ENCODE measurements at regions not wholly inside any gene's neighbourhood (a gene's known extent, or its start where the extent isn't known, plus 50 kb on each side); places are given as distances from the start of the nearest gene placed in this dataset.

- H3K4me3 ChIP-seq = no peak overlapping the region
- H3K27ac ChIP-seq = no peak overlapping the region
Measured at GRCh38 chr2:64369706-64370105, 84.3 kb upstream of the LGALSL start.

GRCh38 chr2:64371727-64372126 is 82.2 kb upstream of the LGALSL start:
- no peak overlapping the region for H3K27ac ChIP-seq

More at GRCh38 chr2:64369706-64370105, 84.3 kb upstream of the LGALSL start:
- no peak for TF ChIP-seq EZH2 (IDR thresholded peaks at IDR 0.05)
- H3K9me3 ChIP-seq (ENCODE audit: low read depth, low read length) = no peaks in the 10 kb centered on the region
- H3K9ac ChIP-seq (ENCODE audit: insufficient read length) = no peak overlapping the region
- H3K36me3 ChIP-seq (ENCODE audit: insufficient read depth, low read length) = no peaks in the 10 kb centered on the region
- no peak for DNase-seq (ENCODE audit: low read depth, low spot score)

GRCh38 chr2:64374686-64375085 is 79.3 kb upstream of the LGALSL start:
- Histone ChIP-seq H3K4me3 (no peak overlapping the region), H3K36me3 (ENCODE audit: insufficient read depth, low read length) (no peaks in the 10 kb centered on the region), H3K9ac (ENCODE audit: insufficient read length) (no peak overlapping the region), H3K9me3 (ENCODE audit: low read depth, low read length) (no peaks in the 10 kb centered on the region), H3K27ac (no peak overlapping the region)
- DNase-seq (ENCODE audit: low read depth, low spot score) = no peak
- no peak for TF ChIP-seq EZH2 (IDR thresholded peaks at IDR 0.05)
- no peak for TF ChIP-seq POLR2AphosphoS5 (IDR thresholded peaks at IDR 0.05; ENCODE audit: borderline replicate concordance, low read depth, low read length)
- no peak for TF ChIP-seq FOXP2 (optimal IDR thresholded peaks at IDR 0.05; ENCODE audit: control extremely low read depth, extremely low read length, insufficient read depth)

More at GRCh38 chr2:64371727-64372126, 82.2 kb upstream of the LGALSL start:
- DNase-seq (ENCODE audit: low read depth, low spot score) = no peak
- no peak for TF ChIP-seq FOXP2 (optimal IDR thresholded peaks at IDR 0.05; ENCODE audit: control extremely low read depth, extremely low read length, insufficient read depth)
- TF ChIP-seq EZH2 (IDR thresholded peaks at IDR 0.05) = no peak
- TF ChIP-seq POLR2AphosphoS5 (IDR thresholded peaks at IDR 0.05; ENCODE audit: borderline replicate concordance, low read depth, low read length) = no peak
- Histone ChIP-seq H3K9ac (ENCODE audit: insufficient read length) (no peak overlapping the region), H3K9me3 (ENCODE audit: low read depth, low read length) (no peaks in the 10 kb centered on the region), H3K4me3 (no peak overlapping the region), H3K36me3 (ENCODE audit: insufficient read depth, low read length) (no peaks in the 10 kb centered on the region)

GRCh38 chr2:64376926-64377325 is 77.0 kb upstream of the LGALSL start:
- Histone ChIP-seq H3K9ac (ENCODE audit: insufficient read length) (no peak overlapping the region), H3K27ac (no peak overlapping the region), H3K9me3 (ENCODE audit: low read depth, low read length) (no peaks in the 10 kb centered on the region), H3K4me3 (no peak overlapping the region), H3K36me3 (ENCODE audit: insufficient read depth, low read length) (no peaks in the 10 kb centered on the region)
- TF ChIP-seq EZH2 (IDR thresholded peaks at IDR 0.05) = no peak
- TF ChIP-seq FOXP2 (optimal IDR thresholded peaks at IDR 0.05; ENCODE audit: control extremely low read depth, extremely low read length, insufficient read depth) = no peak
- no peak for TF ChIP-seq POLR2AphosphoS5 (IDR thresholded peaks at IDR 0.05; ENCODE audit: borderline replicate concordance, low read depth, low read length)
- no peak for DNase-seq (ENCODE audit: low read depth, low spot score)

GRCh38 chr2:64379186-64379585 is 74.8 kb upstream of the LGALSL start:
- Histone ChIP-seq H3K36me3 (ENCODE audit: insufficient read depth, low read length) (no peaks in the 10 kb centered on the region), H3K9ac (ENCODE audit: insufficient read length) (no peak overlapping the region), H3K4me3 (no peak overlapping the region), H3K27ac (no peak overlapping the region), H3K9me3 (ENCODE audit: low read depth, low read length) (no peaks in the 10 kb centered on the region)
- TF ChIP-seq POLR2AphosphoS5 (IDR thresholded peaks at IDR 0.05; ENCODE audit: borderline replicate concordance, low read depth, low read length) (no peak), EZH2 (IDR thresholded peaks at IDR 0.05) (no peak), FOXP2 (optimal IDR thresholded peaks at IDR 0.05; ENCODE audit: control extremely low read depth, extremely low read length, insufficient read depth) (no peak)
- DNase-seq (ENCODE audit: low read depth, low spot score) = no peak

- H3K9me3 ChIP-seq (ENCODE audit: low read depth, low read length) = no peaks in the 10 kb centered on the region
- no peak overlapping the region for H3K9ac ChIP-seq (ENCODE audit: insufficient read length)
- H3K4me3 ChIP-seq = no peak overlapping the region
- DNase-seq (ENCODE audit: low read depth, low spot score) = no peak
- TF ChIP-seq FOXP2 (optimal IDR thresholded peaks at IDR 0.05; ENCODE audit: control extremely low read depth, extremely low read length, insufficient read depth) = no peak
- no peak for TF ChIP-seq EZH2 (IDR thresholded peaks at IDR 0.05)
- no peak for TF ChIP-seq POLR2AphosphoS5 (IDR thresholded peaks at IDR 0.05; ENCODE audit: borderline replicate concordance, low read depth, low read length)
- no peak overlapping the region for H3K27ac ChIP-seq
- no peaks in the 10 kb centered on the region for H3K36me3 ChIP-seq (ENCODE audit: insufficient read depth, low read length)
Measured at GRCh38 chr2:64380853-64381527, 73.0 kb upstream of the LGALSL start.

GRCh38 chr2:64383016-64383591 is 70.9 kb upstream of the LGALSL start:
- H3K9me3 ChIP-seq (ENCODE audit: low read depth, low read length) = no peaks in the 10 kb centered on the region
- H3K9ac ChIP-seq (ENCODE audit: insufficient read length) = no peak overlapping the region
- no peak overlapping the region for H3K4me3 ChIP-seq
- TF ChIP-seq FOXP2 (optimal IDR thresholded peaks at IDR 0.05; ENCODE audit: control extremely low read depth, extremely low read length, insufficient read depth) (no peak), EZH2 (IDR thresholded peaks at IDR 0.05) (no peak), POLR2AphosphoS5 (IDR thresholded peaks at IDR 0.05; ENCODE audit: borderline replicate concordance, low read depth, low read length) (no peak)
- no peaks in the 10 kb centered on the region for H3K36me3 ChIP-seq (ENCODE audit: insufficient read depth, low read length)
- H3K27ac ChIP-seq = no peak overlapping the region
- no peak for DNase-seq (ENCODE audit: low read depth, low spot score)

- Histone ChIP-seq H3K4me3 (no peak overlapping the region), H3K9ac (ENCODE audit: insufficient read length) (no peak overlapping the region), H3K27ac (no peak overlapping the region), H3K9me3 (ENCODE audit: low read depth, low read length) (no peaks in the 10 kb centered on the region), H3K36me3 (ENCODE audit: insufficient read depth, low read length) (no peaks in the 10 kb centered on the region)
- TF ChIP-seq POLR2AphosphoS5 (IDR thresholded peaks at IDR 0.05; ENCODE audit: borderline replicate concordance, low read depth, low read length) (no peak), FOXP2 (optimal IDR thresholded peaks at IDR 0.05; ENCODE audit: control extremely low read depth, extremely low read length, insufficient read depth) (no peak), EZH2 (IDR thresholded peaks at IDR 0.05) (no peak)
- DNase-seq (ENCODE audit: low read depth, low spot score) = no peak
Measured at GRCh38 chr2:64383881-64384280, 70.1 kb upstream of the LGALSL start.

- Histone ChIP-seq H3K4me3 (no peak overlapping the region), H3K9me3 (ENCODE audit: low read depth, low read length) (no peaks in the 10 kb centered on the region), H3K36me3 (ENCODE audit: insufficient read depth, low read length) (no peaks in the 10 kb centered on the region), H3K27ac (no peak overlapping the region), H3K9ac (ENCODE audit: insufficient read length) (no peak overlapping the region)
- DNase-seq (ENCODE audit: low read depth, low spot score) = no peak
- TF ChIP-seq POLR2AphosphoS5 (IDR thresholded peaks at IDR 0.05; ENCODE audit: borderline replicate concordance, low read depth, low read length) = no peak
- TF ChIP-seq FOXP2 (optimal IDR thresholded peaks at IDR 0.05; ENCODE audit: control extremely low read depth, extremely low read length, insufficient read depth) = no peak
- TF ChIP-seq EZH2 (IDR thresholded peaks at IDR 0.05) = no peak
Measured at GRCh38 chr2:64386676-64387075, 67.3 kb upstream of the LGALSL start.
